PC-3 (cell line): ENCODE measurements at regions not wholly inside any gene's neighbourhood (a gene's known extent, or its start where the extent isn't known, plus 50 kb on each side); places are given as distances from the start of the nearest gene placed in this dataset.

Experiments used
- CTCF ChIP-seq: fragments of 300-600 bp; sonication (generic); conservative IDR thresholded peaks from 2 replicates; pipeline ENCODE4 v1.5.1; 2017; ENCODE audit warnings: antibody characterized with exemption, low read depth, mild to moderate bottlenecking, low read length
- EZH2phosphoT487 ChIP-seq: fragments of 300-600 bp; sonication (generic); IDR thresholded peaks from 2 replicates; pipeline ENCODE4 v1.6.1; 2018; ENCODE audit warnings: mild to moderate bottlenecking, antibody characterized with exemption, low read length, borderline replicate concordance

GRCh38 chr1:81471255-81471654 is 329.5 kb upstream of the ADGRL2 start:
- TF ChIP-seq CTCF (peak; percentile 34; the same call in 1 of the 2 replicates), EZH2phosphoT487 (no peak)
